Upper lobe of left lung (tissue), 6 donors: ENCODE measurements at regions not wholly inside any gene's neighbourhood (a gene's known extent, or its start where the extent isn't known, plus 50 kb on each side); places are given as distances from the start of the nearest gene placed in this dataset.

Source experiments
- ATAC-seq, 2 donors: fragments of 200-7000 bp; cut with Tn5 transposase; one replicate each; pipeline ENCODE4 v1.9.1; 2022; ENCODE audit warnings: mild to moderate bottlenecking in 2 of 2, moderate library complexity in 2 of 2; ENCODE audit not compliant: low FRiP score in 2 of 2
- DNase-seq, 2 donors: peaks; one replicate each; pipeline ENCODE4 v3.0.0-alpha.2; 2019 to 2020
- H3K27ac ChIP-seq, 4 donors: fragments of 200-600 bp; sonication (generic); one replicate each; pipeline ENCODE4 v1.5.1; 2016 to 2019
- H3K27me3 ChIP-seq, 4 donors: fragments of 200-600 bp; sonication (generic); one replicate each; pipeline ENCODE4 v1.5.1; 2017 to 2019
- H3K36me3 ChIP-seq, 4 donors: fragments of 200-600 bp; sonication (generic); one replicate each; pipeline ENCODE4 v1.5.1; 2016 to 2019
- H3K4me1 ChIP-seq, 4 donors: fragments of 200-600 bp; sonication (generic); one replicate each; pipeline ENCODE4 v1.5.1; 2018 to 2019
- H3K4me3 ChIP-seq, 4 donors: fragments of 200-600 bp; sonication (generic); one replicate each; pipeline ENCODE4 v1.5.1; 2017 to 2019; ENCODE audit warnings: mild to moderate bottlenecking in 2 of 4, moderate library complexity in 1 of 4
- H3K9me3 ChIP-seq, 4 donors: fragments of 200-600 bp; sonication (generic); one replicate each; pipeline ENCODE4 v1.5.1; 2018 to 2019
- EP300 ChIP-seq, 4 donors: sonication (generic); formaldehyde crosslinking; IDR thresholded peaks; one replicate each; pipeline ENCODE4 v1.5.1; 2017; ENCODE audit warnings: antibody characterized with exemption in 4 of 4, control low read depth in 2 of 4
- POLR2A ChIP-seq, 4 donors: fragments of 450-650 bp; IDR thresholded peaks; one replicate each; pipeline ENCODE4 v1.5.1; 2016 to 2017; ENCODE audit warnings: antibody characterized with exemption in 4 of 4, mild to moderate bottlenecking in 2 of 4
- POLR2AphosphoS5 ChIP-seq, 2 donors: sonication (generic); formaldehyde crosslinking; IDR thresholded peaks; one replicate each; pipeline ENCODE4 v1.5.1; 2017; ENCODE audit warnings: antibody characterized with exemption in 2 of 2
- WGBS, 2 donors: methylation state at CpG; one replicate each; pipeline ENCODE4 v1.1.5; 2017 to 2018; 5-methylcytosine and 5-hydroxymethylcytosine counted together
- TF ChIP-seq, protein P1 (sequence below), 6 experiments: fragments of 450-650 bp in 4 of 6; fragments of 200-600 bp in 2 of 6; sonication (generic) in 2 of 6; IDR thresholded peaks; one replicate each; pipeline ENCODE4 v1.5.1; 2016 to 2019; ENCODE audit warnings: antibody characterized with exemption in 6 of 6
- donor health status: DM: no; HTN: no; CAD: no; lungs with moderate emphysema.
- donor health status: DM: no; HTN: yes; CAD: no; lungs with severe emphysema.

DNA sequence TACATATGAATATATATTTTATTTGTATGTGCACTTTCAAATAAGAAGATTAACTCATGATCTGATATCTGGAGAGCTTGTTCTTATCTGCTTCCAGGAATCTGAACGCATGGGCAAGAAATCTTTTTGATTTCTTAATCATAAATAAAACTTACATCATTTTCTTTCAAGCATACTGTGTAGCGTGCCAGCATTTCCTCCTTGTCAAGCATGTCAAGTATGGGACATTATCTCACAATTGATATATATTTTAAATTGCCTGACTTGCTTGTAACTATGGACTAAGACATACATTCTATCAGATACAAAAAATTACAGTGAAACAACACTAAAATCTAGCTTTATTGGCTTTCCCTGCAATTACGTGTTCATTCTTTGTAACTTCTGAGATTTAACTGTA lies 1128.2 kb downstream of the PLA2G4A start:
- no peak for TF ChIP-seq EP300 (IDR thresholded peaks at IDR 0.05)
- TF ChIP-seq POLR2AphosphoS5 (IDR thresholded peaks at IDR 0.05), result no peak
- TF ChIP-seq, protein P1, sequence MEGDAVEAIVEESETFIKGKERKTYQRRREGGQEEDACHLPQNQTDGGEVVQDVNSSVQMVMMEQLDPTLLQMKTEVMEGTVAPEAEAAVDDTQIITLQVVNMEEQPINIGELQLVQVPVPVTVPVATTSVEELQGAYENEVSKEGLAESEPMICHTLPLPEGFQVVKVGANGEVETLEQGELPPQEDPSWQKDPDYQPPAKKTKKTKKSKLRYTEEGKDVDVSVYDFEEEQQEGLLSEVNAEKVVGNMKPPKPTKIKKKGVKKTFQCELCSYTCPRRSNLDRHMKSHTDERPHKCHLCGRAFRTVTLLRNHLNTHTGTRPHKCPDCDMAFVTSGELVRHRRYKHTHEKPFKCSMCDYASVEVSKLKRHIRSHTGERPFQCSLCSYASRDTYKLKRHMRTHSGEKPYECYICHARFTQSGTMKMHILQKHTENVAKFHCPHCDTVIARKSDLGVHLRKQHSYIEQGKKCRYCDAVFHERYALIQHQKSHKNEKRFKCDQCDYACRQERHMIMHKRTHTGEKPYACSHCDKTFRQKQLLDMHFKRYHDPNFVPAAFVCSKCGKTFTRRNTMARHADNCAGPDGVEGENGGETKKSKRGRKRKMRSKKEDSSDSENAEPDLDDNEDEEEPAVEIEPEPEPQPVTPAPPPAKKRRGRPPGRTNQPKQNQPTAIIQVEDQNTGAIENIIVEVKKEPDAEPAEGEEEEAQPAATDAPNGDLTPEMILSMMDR (IDR thresholded peaks at IDR 0.05), result no peak
- no peak for TF ChIP-seq POLR2A (IDR thresholded peaks at IDR 0.05)
- Histone ChIP-seq H3K9me3 (peaks cover 0 to 7% (median 2%) of the 10 kb centered on the region in 4 donors), H3K36me3 (no peaks in the 10 kb centered on the region), H3K27me3 (no peaks in the 10 kb centered on the region), H3K4me3 (no peak overlapping the region), H3K4me1 (no peaks in the 10 kb centered on the region), H3K27ac (no peak overlapping the region)
- no peak for ATAC-seq
- WGBS, 2 donors, result 40 to 51% methylated on average over 3 of the region's 3 CpGs
- no peak for DNase-seq

DNA sequence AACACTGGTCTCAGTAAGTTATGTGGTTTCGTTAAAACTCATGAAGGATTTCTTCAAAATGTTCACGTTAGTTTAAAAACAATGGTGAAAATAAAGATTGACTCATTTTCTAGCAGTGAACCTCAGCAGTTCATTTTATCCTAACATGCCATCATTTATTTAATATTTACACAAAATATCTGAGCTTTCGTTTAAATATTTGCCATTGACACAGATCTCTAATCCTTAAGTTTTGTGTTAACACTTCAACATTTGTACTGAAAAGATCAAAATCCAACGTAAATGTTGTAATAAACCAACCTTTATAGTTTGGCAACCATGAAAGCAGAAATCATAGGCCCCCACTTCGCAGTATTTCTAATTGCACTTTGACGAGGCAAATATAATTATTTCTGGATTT lies 1129.5 kb downstream of the PLA2G4A start:
- 64 to 65% methylated on average over 6 of the region's 6 CpGs for WGBS, 2 donors
- H3K27ac ChIP-seq, result no peak overlapping the region
- no peak for ATAC-seq
- H3K4me1 ChIP-seq, result no peaks in the 10 kb centered on the region
- no peaks in the 10 kb centered on the region for H3K36me3 ChIP-seq
- TF ChIP-seq POLR2AphosphoS5 (IDR thresholded peaks at IDR 0.05) (no peak), POLR2A (IDR thresholded peaks at IDR 0.05) (no peak), EP300 (IDR thresholded peaks at IDR 0.05) (no peak)
- H3K9me3 ChIP-seq, result no peaks in the 10 kb centered on the region
- H3K4me3 ChIP-seq, result no peak overlapping the region
- H3K27me3 ChIP-seq, result no peaks in the 10 kb centered on the region
- DNase-seq, result no peak

DNA sequence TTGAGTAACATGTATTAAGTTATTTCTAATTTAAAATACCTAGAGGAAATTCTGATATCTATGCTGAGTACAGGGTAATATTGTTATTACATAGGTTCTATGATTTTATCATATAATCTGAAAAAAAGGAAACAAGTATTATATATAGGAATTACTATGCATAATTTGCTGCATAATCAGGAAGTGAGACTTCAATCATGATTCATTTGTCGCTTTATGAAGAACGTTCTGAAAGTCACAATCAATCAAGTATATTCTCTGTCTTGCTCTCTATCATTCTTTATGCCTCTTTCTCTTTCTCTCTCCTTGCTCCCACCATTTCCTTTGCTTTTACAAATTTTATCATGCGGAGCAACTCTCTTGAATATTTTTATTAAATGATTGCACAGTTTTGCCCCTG lies 1130.3 kb downstream of the PLA2G4A start:
- DNase-seq, result no peak
- H3K9me3 ChIP-seq, result no peaks in the 10 kb centered on the region
- no peak for TF ChIP-seq POLR2AphosphoS5 (IDR thresholded peaks at IDR 0.05)
- TF ChIP-seq, protein P1 (IDR thresholded peaks at IDR 0.05), result no peak
- no peak for TF ChIP-seq POLR2A (IDR thresholded peaks at IDR 0.05)
- TF ChIP-seq EP300 (IDR thresholded peaks at IDR 0.05), result no peak
- no peak for ATAC-seq
- H3K4me3 ChIP-seq, result no peak overlapping the region
- WGBS, 2 donors, result 67% methylated on average over 3 of the region's 3 CpGs
- no peaks in the 10 kb centered on the region for H3K27me3 ChIP-seq
- H3K27ac ChIP-seq, result no peak overlapping the region
- no peaks in the 10 kb centered on the region for H3K36me3 ChIP-seq
- H3K4me1 ChIP-seq, result no peaks in the 10 kb centered on the region

DNA sequence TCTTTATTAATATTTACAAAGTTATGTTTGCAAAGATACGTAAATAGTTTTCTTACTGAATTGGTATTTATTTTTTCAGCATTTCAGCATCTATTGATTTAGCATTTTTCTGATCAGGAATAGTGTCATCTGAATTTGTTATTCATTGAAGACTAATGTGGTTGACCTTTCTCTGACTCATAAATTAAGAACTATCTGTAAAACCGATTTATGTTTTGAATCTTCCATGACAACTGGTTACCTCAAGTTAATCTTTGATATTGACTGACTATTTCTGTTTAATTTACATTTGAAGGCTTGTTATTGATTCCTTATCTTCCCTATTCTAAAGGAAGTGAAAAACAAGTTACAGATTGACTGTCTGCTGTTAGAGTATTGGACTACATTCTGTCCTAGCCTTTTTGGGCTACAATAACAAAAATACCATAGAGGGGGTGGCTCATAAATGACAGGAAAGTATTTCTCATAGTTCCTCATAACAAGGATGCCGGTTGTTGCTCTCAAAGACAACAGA lies 1131.4 kb downstream of the PLA2G4A start:
- Histone ChIP-seq H3K27ac (no peak overlapping the region), H3K4me3 (no peak overlapping the region), H3K4me1 (no peaks in the 10 kb centered on the region), H3K9me3 (no peaks in the 10 kb centered on the region), H3K27me3 (no peaks in the 10 kb centered on the region), H3K36me3 (no peaks in the 10 kb centered on the region)
- ATAC-seq, result no peak
- no peak for DNase-seq
- 76 to 82% methylated on average over 3 of the region's 3 CpGs for WGBS, 2 donors
- TF ChIP-seq, protein P1 (IDR thresholded peaks at IDR 0.05), result no peak
- TF ChIP-seq POLR2AphosphoS5 (IDR thresholded peaks at IDR 0.05), result no peak
- no peak for TF ChIP-seq EP300 (IDR thresholded peaks at IDR 0.05)
- TF ChIP-seq POLR2A (IDR thresholded peaks at IDR 0.05), result no peak

DNA sequence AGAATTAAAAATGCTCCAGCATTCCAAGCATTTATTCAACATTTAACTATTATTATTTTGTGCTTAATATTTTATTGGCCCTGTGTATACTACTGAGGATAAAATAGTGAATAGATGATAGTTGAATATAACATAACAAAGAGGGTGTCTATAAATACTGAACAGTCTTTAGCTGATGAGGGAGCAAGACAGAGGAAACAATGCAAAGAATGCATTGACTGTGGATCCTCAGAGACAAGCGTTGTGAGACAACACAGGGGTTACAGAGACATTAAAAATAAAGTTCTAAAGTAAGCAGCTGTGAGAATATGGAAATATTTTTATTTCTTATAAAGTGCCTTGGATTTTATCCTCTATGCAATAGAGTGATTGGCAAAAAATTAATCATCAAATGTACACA lies 1133.1 kb downstream of the PLA2G4A start:
- Histone ChIP-seq H3K4me3 (no peak overlapping the region), H3K9me3 (no peaks in the 10 kb centered on the region), H3K4me1 (no peaks in the 10 kb centered on the region), H3K27ac (no peak overlapping the region), H3K36me3 (no peaks in the 10 kb centered on the region), H3K27me3 (no peaks in the 10 kb centered on the region)
- no peak for ATAC-seq
- WGBS, 2 donors, result 56 to 67% methylated on average over 1 of the region's 1 CpG
- no peak for DNase-seq
- TF ChIP-seq EP300 (IDR thresholded peaks at IDR 0.05) (no peak), POLR2AphosphoS5 (IDR thresholded peaks at IDR 0.05) (no peak), POLR2A (IDR thresholded peaks at IDR 0.05) (no peak)
- TF ChIP-seq, protein P1 (IDR thresholded peaks at IDR 0.05), result no peak
